B cell (primary cell): ENCODE measurements at regions not wholly inside any gene's neighbourhood (a gene's known extent, or its start where the extent isn't known, plus 50 kb on each side); places are given as distances from the start of the nearest gene placed in this dataset.

Experiments used
- ATAC-seq: fragments of 200-7000 bp; cut with Tn5 transposase; one replicate; pipeline ENCODE4 v1.10.0; 2021; ENCODE audit warnings: low read depth, mild to moderate bottlenecking, moderate number of reproducible peaks, moderate library complexity
- CTCF ChIA-PET: fragments of 350-600 bp; sonication (Branson Sonifier 250); formaldehyde crosslinking; loops from one replicate; lab custom pipeline; 2021; ENCODE audit warnings: antibody characterized with exemption, inconsistent platforms; lab: Charles Lee
- POLR2A ChIA-PET: fragments of 350-600 bp; sonication (Branson Sonifier 250); formaldehyde crosslinking; loops from one replicate; lab custom pipeline; 2021; ENCODE audit warnings: antibody characterized with exemption; lab: Charles Lee
- DNase-seq: peaks from one replicate; pipeline ENCODE4 v3.0.0; 2013
- H2AFZ ChIP-seq: 2 replicates; pipeline ENCODE4 v1.6.1; 2012; ENCODE audit warnings: mild to moderate bottlenecking, low read depth, low read length; ENCODE audit not compliant: insufficient read depth, poor library complexity, severe bottlenecking
- H3K27ac ChIP-seq, 2 donors: 1 replicate in 1 of 2; 2 replicates in 1 of 2; pipeline ENCODE4 v1.5.1; 2012 to 2013; ENCODE audit warnings: low read length in 2 of 2, mild to moderate bottlenecking in 2 of 2, moderate library complexity in 1 of 2
- H3K27me3 ChIP-seq, 4 experiments: fragments of 200-600 bp in 1 of 4; sonication (generic) in 1 of 4; replicated peaks in 1 of 4; 1 replicate in 2 of 4; 2 replicates in 2 of 4; pipeline versions ENCODE4 v1.6.1 to v1.7.0; 2013 to 2016; ENCODE audit warnings: low read length in 3 of 4, mild to moderate bottlenecking in 2 of 4, mixed read lengths in 1 of 4, moderate library complexity in 1 of 4; ENCODE audit not compliant: insufficient read depth in 4 of 4, control insufficient read depth in 3 of 4; ENCODE audit errors: control extremely low read depth in 1 of 4
- H3K36me3 ChIP-seq, 2 experiments: replicated peaks in 1 of 2; 1 replicate in 1 of 2; 2 replicates in 1 of 2; pipeline versions ENCODE4 v1.6.1 to v1.7.1; 2013; ENCODE audit warnings: low read length in 1 of 2; ENCODE audit not compliant: insufficient read depth in 2 of 2, control insufficient read depth in 1 of 2; ENCODE audit errors: control extremely low read depth in 1 of 2, extremely low read depth in 1 of 2
- H3K4me1 ChIP-seq, 2 donors: fragments of 200-600 bp in 1 of 2; sonication (generic) in 1 of 2; 1 replicate in 1 of 2; 2 replicates in 1 of 2; pipeline versions ENCODE4 v1.5.1 to v1.6.1; 2013 to 2017; ENCODE audit warnings: low read length in 2 of 2; ENCODE audit not compliant: control insufficient read depth in 2 of 2, insufficient read depth in 2 of 2
- H3K4me2 ChIP-seq: replicated peaks from 2 replicates; pipeline ENCODE3; 2012; ENCODE audit warnings: mild to moderate bottlenecking, low read depth, low read length; ENCODE audit not compliant: poor library complexity, severe bottlenecking
- H3K4me3 ChIP-seq, 5 experiments: fragments of 200-600 bp in 1 of 5; sonication (generic) in 1 of 5; 1 replicate in 3 of 5; 2 replicates in 2 of 5; pipeline versions ENCODE4 v1.5.1 to v1.7.0; 2011 to 2016; ENCODE audit warnings: low read length in 4 of 5, mild to moderate bottlenecking in 4 of 5, low read depth in 2 of 5, control low read depth in 1 of 5, moderate library complexity in 1 of 5; ENCODE audit not compliant: insufficient read depth in 1 of 5; ENCODE audit errors: control extremely low read depth in 1 of 5, extremely low read depth in 1 of 5
- H3K79me2 ChIP-seq: fragments of 200-600 bp; sonication (generic); one replicate; pipeline ENCODE4 v1.6.0; 2016; ENCODE audit warnings: low read length; ENCODE audit not compliant: control insufficient read depth, insufficient read depth
- H3K9ac ChIP-seq: fragments of 200-600 bp; sonication (generic); 2 replicates; pipeline ENCODE4 v1.6.1; 2017; ENCODE audit warnings: mild to moderate bottlenecking, low read length, moderate library complexity
- H3K9me3 ChIP-seq, 3 donors: one replicate each; pipeline versions ENCODE4 v1.6.1 to v1.7.1; 2013; ENCODE audit warnings: low read length in 2 of 3; ENCODE audit not compliant: control insufficient read depth in 2 of 3, insufficient read depth in 1 of 3; ENCODE audit errors: control extremely low read depth in 1 of 3
- H4K20me1 ChIP-seq: 2 replicates; pipeline ENCODE4 v1.6.0; 2012; ENCODE audit warnings: mild to moderate bottlenecking, low read length; ENCODE audit not compliant: insufficient read depth, control insufficient read depth, poor library complexity, severe bottlenecking
- H3K27ac Mint-ChIP-seq: one replicate; pipeline ENCODE4 v1.8.0; 2021; ENCODE audit warnings: mixed read lengths
- H3K27me3 Mint-ChIP-seq: one replicate; pipeline ENCODE4 v1.8.0; 2021; ENCODE audit warnings: mixed read lengths
- H3K4me1 Mint-ChIP-seq: one replicate; pipeline ENCODE4 v1.8.0; 2021; ENCODE audit warnings: mixed read lengths
- H3K4me3 Mint-ChIP-seq: one replicate; pipeline ENCODE4 v1.8.0; 2021; ENCODE audit warnings: mixed read lengths
- H3K9me3 Mint-ChIP-seq: one replicate; pipeline ENCODE4 v1.8.0; 2022; ENCODE audit warnings: mixed read lengths; ENCODE audit not compliant: insufficient read depth
- EZH2 ChIP-seq: IDR thresholded peaks from 2 replicates; pipeline ENCODE4 v1.6.1; 2012; ENCODE audit warnings: borderline replicate concordance, low read depth, mild to moderate bottlenecking, moderate library complexity, low read length; ENCODE audit not compliant: insufficient read depth, poor library complexity, severe bottlenecking
- WGBS: methylation state at CpG from one replicate; pipeline ENCODE4 v1.1.5; 2013; ENCODE audit warnings: missing lambda C conversion rate; ENCODE audit not compliant: insufficient coverage; 5-methylcytosine and 5-hydroxymethylcytosine counted together
- intact Hi-C: fragments of 100-400 bp; cut with micrococcal nuclease; formaldehyde crosslinking; loops from one replicate; pipeline ENCODE4 v1.10.0; 2022
- TF ChIP-seq, protein P1 (sequence below): fragments of 200-600 bp; IDR thresholded peaks from one replicate; pipeline ENCODE4 v1.8.0; 2022; ENCODE audit warnings: antibody characterized with exemption, mild to moderate bottlenecking

DNA sequence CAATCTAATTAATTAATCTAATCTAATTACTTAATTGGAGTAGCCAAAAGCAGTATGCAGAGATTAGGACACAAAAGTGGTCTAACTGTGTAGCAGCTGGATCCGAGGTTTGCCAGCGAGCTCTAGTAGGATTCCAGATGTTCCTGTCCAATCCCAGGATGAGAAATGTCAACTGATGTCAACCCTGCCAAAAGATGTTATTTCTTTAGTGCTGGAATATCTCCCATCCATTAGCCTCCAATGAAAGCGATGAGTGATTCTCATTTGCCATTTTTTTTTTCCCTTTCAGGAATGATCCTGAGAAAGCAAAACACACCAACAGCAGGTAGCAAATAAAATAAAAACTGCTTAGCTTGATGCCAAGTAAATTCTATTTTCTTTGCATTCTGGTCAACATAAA lies 372.9 kb downstream of the STIM2 start:
- H3K79me2 ChIP-seq, result no peaks in the 10 kb centered on the region
- ChIA-PET CTCF (no interaction called here), POLR2A (no interaction called here)
- intact Hi-C loops, result no loop called here
- H3K27ac ChIP-seq, result no peak overlapping the region
- no peak overlapping the region for H3K4me3 Mint-ChIP-seq
- no peaks in the 10 kb centered on the region for H4K20me1 ChIP-seq
- H3K4me1 Mint-ChIP-seq, result no peaks in the 10 kb centered on the region
- TF ChIP-seq EZH2, result no peak
- TF ChIP-seq, protein P1, sequence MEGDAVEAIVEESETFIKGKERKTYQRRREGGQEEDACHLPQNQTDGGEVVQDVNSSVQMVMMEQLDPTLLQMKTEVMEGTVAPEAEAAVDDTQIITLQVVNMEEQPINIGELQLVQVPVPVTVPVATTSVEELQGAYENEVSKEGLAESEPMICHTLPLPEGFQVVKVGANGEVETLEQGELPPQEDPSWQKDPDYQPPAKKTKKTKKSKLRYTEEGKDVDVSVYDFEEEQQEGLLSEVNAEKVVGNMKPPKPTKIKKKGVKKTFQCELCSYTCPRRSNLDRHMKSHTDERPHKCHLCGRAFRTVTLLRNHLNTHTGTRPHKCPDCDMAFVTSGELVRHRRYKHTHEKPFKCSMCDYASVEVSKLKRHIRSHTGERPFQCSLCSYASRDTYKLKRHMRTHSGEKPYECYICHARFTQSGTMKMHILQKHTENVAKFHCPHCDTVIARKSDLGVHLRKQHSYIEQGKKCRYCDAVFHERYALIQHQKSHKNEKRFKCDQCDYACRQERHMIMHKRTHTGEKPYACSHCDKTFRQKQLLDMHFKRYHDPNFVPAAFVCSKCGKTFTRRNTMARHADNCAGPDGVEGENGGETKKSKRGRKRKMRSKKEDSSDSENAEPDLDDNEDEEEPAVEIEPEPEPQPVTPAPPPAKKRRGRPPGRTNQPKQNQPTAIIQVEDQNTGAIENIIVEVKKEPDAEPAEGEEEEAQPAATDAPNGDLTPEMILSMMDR, result no peak
- H3K4me2 ChIP-seq, result no peak overlapping the region
- no peak for DNase-seq
- H3K27me3 Mint-ChIP-seq, result no peaks in the 10 kb centered on the region
- 89% methylated on average over 2 of the region's 3 CpGs for WGBS
- no peak overlapping the region for H2AFZ ChIP-seq
- H3K27ac Mint-ChIP-seq, result no peak overlapping the region
- no peak for ATAC-seq
- H3K27me3 ChIP-seq, result no peaks in the 10 kb centered on the region
- no peak overlapping the region for H3K4me3 ChIP-seq
- H3K9ac ChIP-seq, result no peak overlapping the region
- no peaks in the 10 kb centered on the region for H3K9me3 Mint-ChIP-seq
- no peaks in the 10 kb centered on the region for H3K36me3 ChIP-seq
- H3K9me3 ChIP-seq, result no peaks in the 10 kb centered on the region
- H3K4me1 ChIP-seq, result no peaks in the 10 kb centered on the region

DNA sequence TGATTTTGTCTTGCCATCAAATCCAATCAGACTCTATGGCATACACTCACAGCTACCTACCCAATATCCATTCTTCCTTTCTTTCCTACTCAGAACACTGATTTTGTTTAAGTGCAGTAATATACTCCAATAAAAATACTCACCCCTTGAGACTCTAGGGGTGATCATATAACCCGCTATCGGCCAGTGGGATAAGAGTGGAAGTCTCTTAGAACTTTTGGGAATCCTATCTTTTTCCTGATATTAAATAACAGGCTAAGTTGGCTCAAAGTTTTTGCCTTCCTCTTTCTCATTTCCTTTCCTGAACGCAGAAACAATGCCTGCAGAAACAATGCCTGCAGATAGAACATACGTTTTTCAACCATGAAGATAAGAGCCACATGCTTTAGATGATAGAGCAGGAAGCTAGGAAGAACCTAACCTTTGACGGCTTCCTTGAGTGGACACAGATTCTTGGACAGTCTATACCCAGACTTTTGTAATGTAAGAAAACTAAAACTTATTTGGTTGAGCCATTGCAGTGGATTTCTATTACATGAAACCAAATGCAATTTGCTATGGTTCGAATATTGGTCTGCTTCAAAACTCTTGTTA lies 373.8 kb downstream of the STIM2 start:
- Mint-ChIP-seq H3K27ac (no peak overlapping the region), H3K27me3 (no peaks in the 10 kb centered on the region), H3K9me3 (no peaks in the 10 kb centered on the region), H3K4me3 (no peak overlapping the region), H3K4me1 (no peaks in the 10 kb centered on the region)
- intact Hi-C loops, result no loop called here
- no peak overlapping the region for H2AFZ ChIP-seq
- no peaks in the 10 kb centered on the region for H3K27me3 ChIP-seq
- no peaks in the 10 kb centered on the region for H3K4me1 ChIP-seq
- H4K20me1 ChIP-seq, result no peaks in the 10 kb centered on the region
- DNase-seq (no peak), ATAC-seq (no peak)
- TF ChIP-seq, protein P1, result no peak
- TF ChIP-seq EZH2, result no peak
- H3K9me3 ChIP-seq, result no peaks in the 10 kb centered on the region
- ChIA-PET CTCF (no interaction called here), POLR2A (no interaction called here)
- H3K4me3 ChIP-seq, result no peak overlapping the region
- no peaks in the 10 kb centered on the region for H3K36me3 ChIP-seq
- H3K79me2 ChIP-seq, result no peaks in the 10 kb centered on the region
- no peak overlapping the region for H3K9ac ChIP-seq
- no peak overlapping the region for H3K4me2 ChIP-seq
- no CpG with 5 or more reads among the region's 6 CpGs for WGBS
- no peak overlapping the region for H3K27ac ChIP-seq
